Fibroblast of lung (primary cell): ENCODE measurements at regions not wholly inside any gene's neighbourhood (a gene's known extent, or its start where the extent isn't known, plus 50 kb on each side); places are given as distances from the start of the nearest gene placed in this dataset.

Source experiments
- DNase-seq, 2 donors: peaks; one replicate each; pipeline versions ENCODE4 v3.0.0 to v3.0.0-alpha.2; 2010; ENCODE audit warnings: low read depth in 2 of 2
- H2AFZ ChIP-seq: 2 replicates; pipeline ENCODE4 v1.5.1; 2012; ENCODE audit warnings: low read length, control low read depth, inconsistent platforms
- H3K27ac ChIP-seq: 2 replicates; pipeline ENCODE4 v1.5.1; 2011; ENCODE audit warnings: low read length, control low read depth; ENCODE audit not compliant: insufficient read depth
- H3K27me3 ChIP-seq: 2 replicates; pipeline ENCODE4 v1.5.1; 2011; ENCODE audit warnings: mild to moderate bottlenecking, low read length; ENCODE audit not compliant: control insufficient read depth, insufficient read depth
- H3K36me3 ChIP-seq: 2 replicates; pipeline ENCODE4 v1.5.1; 2011; ENCODE audit warnings: low read length; ENCODE audit not compliant: control insufficient read depth, insufficient read depth
- H3K4me1 ChIP-seq: 2 replicates; pipeline ENCODE4 v1.5.1; 2011; ENCODE audit warnings: low read length; ENCODE audit not compliant: control insufficient read depth, insufficient read depth; ENCODE audit errors: extremely low read depth
- H3K4me2 ChIP-seq: 2 replicates; pipeline ENCODE4 v1.5.1; 2011; ENCODE audit warnings: low read length, control low read depth; ENCODE audit not compliant: insufficient read depth; ENCODE audit errors: extremely low read depth
- H3K4me3 ChIP-seq, 4 experiments: fragments of 200-600 bp in 1 of 4; sonication (generic) in 1 of 4; replicated peaks in 1 of 4; 2 replicates each; pipeline ENCODE4 v1.5.1; 2011 to 2016; ENCODE audit warnings: low read length in 4 of 4, low read depth in 3 of 4, mild to moderate bottlenecking in 3 of 4, control low read depth in 2 of 4, inconsistent platforms in 1 of 4, mixed read lengths in 1 of 4; ENCODE audit not compliant: insufficient read depth in 1 of 4; ENCODE audit errors: control extremely low read depth in 1 of 4
- H3K79me2 ChIP-seq: 2 replicates; pipeline ENCODE4 v1.5.1; 2012; ENCODE audit warnings: mild to moderate bottlenecking, low read length, inconsistent platforms; ENCODE audit not compliant: control insufficient read depth, insufficient read depth
- H3K9ac ChIP-seq: 2 replicates; pipeline ENCODE4 v1.5.1; 2011; ENCODE audit warnings: mild to moderate bottlenecking, low read length, control low read depth; ENCODE audit not compliant: insufficient read depth
- H3K9me3 ChIP-seq: 2 replicates; pipeline ENCODE4 v1.5.1; 2012; ENCODE audit warnings: low read depth, low read length; ENCODE audit not compliant: control insufficient read depth, insufficient read depth
- H4K20me1 ChIP-seq: 2 replicates; pipeline ENCODE4 v1.5.1; 2011; ENCODE audit warnings: low read length; ENCODE audit not compliant: control insufficient read depth, insufficient read depth; ENCODE audit errors: extremely low read depth
- EZH2 ChIP-seq: IDR thresholded peaks from 2 replicates; pipeline ENCODE4 v1.5.1; 2012; ENCODE audit warnings: low read length, control low read depth, mild to moderate bottlenecking; ENCODE audit errors: missing control alignments
- TF ChIP-seq, protein P1 (sequence below), 2 donors: IDR thresholded peaks in 1 of 2; conservative IDR thresholded peaks in 1 of 2; 1 replicate in 1 of 2; 2 replicates in 1 of 2; pipeline ENCODE4 v1.5.1; 2011 to 2012; ENCODE audit warnings: low read length in 2 of 2, control low read depth in 1 of 2, inconsistent platforms in 1 of 2, low read depth in 1 of 2, mild to moderate bottlenecking in 1 of 2

DNA sequence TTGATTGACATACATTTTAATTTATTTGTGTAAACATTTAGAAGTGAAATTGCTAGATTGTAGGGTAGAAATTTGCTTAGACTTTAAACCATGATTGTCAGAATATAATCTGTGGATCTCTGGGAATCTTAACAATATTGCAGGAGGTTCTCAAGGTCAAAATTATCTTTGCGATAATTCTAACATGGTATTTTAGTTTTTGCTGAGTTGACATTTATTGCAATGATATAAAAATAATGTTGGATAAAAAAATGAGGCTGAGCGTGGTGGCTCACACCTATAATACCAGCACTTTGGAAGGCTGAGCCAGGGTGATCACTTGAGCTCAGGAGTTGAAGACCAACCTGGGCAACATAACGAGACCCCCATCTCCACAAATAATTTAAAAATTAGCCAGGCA is 70.3 kb upstream of the SGCD start:
- H3K9me3 ChIP-seq: no peaks in the 10 kb centered on the region
- H3K4me3 ChIP-seq: no peak overlapping the region
- no peak overlapping the region for H3K9ac ChIP-seq
- no peak overlapping the region for H3K4me2 ChIP-seq
- H3K27me3 ChIP-seq: no peaks in the 10 kb centered on the region
- H3K27ac ChIP-seq: no peak overlapping the region
- no peak for DNase-seq
- no peak for TF ChIP-seq EZH2
- TF ChIP-seq, protein P1, sequence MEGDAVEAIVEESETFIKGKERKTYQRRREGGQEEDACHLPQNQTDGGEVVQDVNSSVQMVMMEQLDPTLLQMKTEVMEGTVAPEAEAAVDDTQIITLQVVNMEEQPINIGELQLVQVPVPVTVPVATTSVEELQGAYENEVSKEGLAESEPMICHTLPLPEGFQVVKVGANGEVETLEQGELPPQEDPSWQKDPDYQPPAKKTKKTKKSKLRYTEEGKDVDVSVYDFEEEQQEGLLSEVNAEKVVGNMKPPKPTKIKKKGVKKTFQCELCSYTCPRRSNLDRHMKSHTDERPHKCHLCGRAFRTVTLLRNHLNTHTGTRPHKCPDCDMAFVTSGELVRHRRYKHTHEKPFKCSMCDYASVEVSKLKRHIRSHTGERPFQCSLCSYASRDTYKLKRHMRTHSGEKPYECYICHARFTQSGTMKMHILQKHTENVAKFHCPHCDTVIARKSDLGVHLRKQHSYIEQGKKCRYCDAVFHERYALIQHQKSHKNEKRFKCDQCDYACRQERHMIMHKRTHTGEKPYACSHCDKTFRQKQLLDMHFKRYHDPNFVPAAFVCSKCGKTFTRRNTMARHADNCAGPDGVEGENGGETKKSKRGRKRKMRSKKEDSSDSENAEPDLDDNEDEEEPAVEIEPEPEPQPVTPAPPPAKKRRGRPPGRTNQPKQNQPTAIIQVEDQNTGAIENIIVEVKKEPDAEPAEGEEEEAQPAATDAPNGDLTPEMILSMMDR (conservative IDR thresholded peaks at IDR 0.05 in 1 of 2, IDR thresholded peaks at IDR 0.05 in 1 of 2; ENCODE audit: low read depth in 1 of 2, low read length in 2 of 2): no peak
- H2AFZ ChIP-seq: no peak overlapping the region
- no peaks in the 10 kb centered on the region for H4K20me1 ChIP-seq
- H3K36me3 ChIP-seq: no peaks in the 10 kb centered on the region
- no peaks in the 10 kb centered on the region for H3K4me1 ChIP-seq
- H3K79me2 ChIP-seq: no peaks in the 10 kb centered on the region

DNA sequence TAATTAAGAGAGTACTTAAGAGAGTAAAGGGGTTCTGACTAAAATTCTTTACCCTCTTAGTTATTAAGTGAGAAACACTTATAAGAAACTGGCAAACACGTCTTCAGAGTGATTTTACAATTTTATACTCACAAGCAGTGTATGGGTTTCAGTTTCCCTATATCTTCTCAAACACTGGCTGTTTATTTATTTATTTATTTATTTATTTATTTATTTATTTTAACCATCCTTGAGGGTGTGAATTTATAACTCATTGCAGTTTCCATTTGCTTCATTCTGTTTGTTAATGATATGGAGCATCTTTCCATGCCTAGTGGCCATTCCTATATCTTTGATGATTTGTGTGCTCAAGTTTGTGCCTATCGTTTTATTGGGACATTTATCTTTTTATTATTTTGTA is 68.0 kb upstream of the SGCD start:
- H3K79me2 ChIP-seq: no peaks in the 10 kb centered on the region
- DNase-seq: no peak
- H3K4me2 ChIP-seq: no peak overlapping the region
- H3K4me1 ChIP-seq: no peaks in the 10 kb centered on the region
- H3K9ac ChIP-seq: no peak overlapping the region
- H3K27me3 ChIP-seq: no peaks in the 10 kb centered on the region
- no peaks in the 10 kb centered on the region for H3K9me3 ChIP-seq
- H3K27ac ChIP-seq: no peak overlapping the region
- H2AFZ ChIP-seq: no peak overlapping the region
- H3K36me3 ChIP-seq: no peaks in the 10 kb centered on the region
- H3K4me3 ChIP-seq: no peak overlapping the region
- no peak for TF ChIP-seq EZH2
- TF ChIP-seq, protein P1 (conservative IDR thresholded peaks at IDR 0.05 in 1 of 2, IDR thresholded peaks at IDR 0.05 in 1 of 2; ENCODE audit: low read depth in 1 of 2, low read length in 2 of 2): no peak
- H4K20me1 ChIP-seq: no peaks in the 10 kb centered on the region

DNA sequence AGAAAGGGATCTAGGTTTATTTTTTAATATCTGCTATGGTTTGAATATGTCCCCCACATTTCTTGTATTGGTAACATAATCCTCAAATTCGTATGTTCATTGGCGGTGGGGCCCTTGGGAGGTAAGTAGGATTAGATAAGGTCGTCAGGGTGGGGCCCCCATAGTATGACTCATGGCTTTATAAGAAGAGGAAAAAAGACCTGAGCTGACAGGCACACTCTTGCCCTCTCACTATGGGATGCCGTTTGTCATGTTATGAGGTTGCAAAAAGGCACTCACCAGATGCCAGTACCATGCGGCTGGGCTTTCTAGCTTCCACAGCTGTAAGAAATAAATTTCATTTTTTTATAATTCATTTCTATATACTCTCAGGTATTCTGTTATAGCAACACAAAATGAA is 67.3 kb upstream of the SGCD start:
- H3K9me3 ChIP-seq: no peaks in the 10 kb centered on the region
- H4K20me1 ChIP-seq: no peaks in the 10 kb centered on the region
- H3K9ac ChIP-seq: no peak overlapping the region
- TF ChIP-seq, protein P1 (conservative IDR thresholded peaks at IDR 0.05 in 1 of 2, IDR thresholded peaks at IDR 0.05 in 1 of 2; ENCODE audit: low read depth in 1 of 2, low read length in 2 of 2): no peak
- no peak overlapping the region for H3K27ac ChIP-seq
- H3K4me3 ChIP-seq: no peak overlapping the region
- H3K4me2 ChIP-seq: no peak overlapping the region
- no peaks in the 10 kb centered on the region for H3K4me1 ChIP-seq
- H3K36me3 ChIP-seq: no peaks in the 10 kb centered on the region
- no peaks in the 10 kb centered on the region for H3K79me2 ChIP-seq
- no peak overlapping the region for H2AFZ ChIP-seq
- H3K27me3 ChIP-seq: no peaks in the 10 kb centered on the region
- DNase-seq: no peak
